Subcutaneous abdominal adipose tissue (tissue), 5 donors: ENCODE measurements at regions not wholly inside any gene's neighbourhood (a gene's known extent, or its start where the extent isn't known, plus 50 kb on each side); places are given as distances from the start of the nearest gene placed in this dataset.

ENCODE experiments used
- H3K27ac ChIP-seq: one replicate; pipeline ENCODE4 v1.7.0; 2013; ENCODE audit warnings: low read depth, mild to moderate bottlenecking, inconsistent platforms, low read length, moderate library complexity
- H3K27me3 ChIP-seq, 5 donors: one replicate each; pipeline ENCODE4 v1.7.0; 2013; ENCODE audit warnings: low read length in 5 of 5, inconsistent platforms in 1 of 5; ENCODE audit not compliant: control insufficient read depth in 5 of 5, insufficient read depth in 4 of 5
- H3K36me3 ChIP-seq, 5 donors: one replicate each; pipeline ENCODE4 v1.7.0; 2013; ENCODE audit warnings: low read length in 5 of 5; ENCODE audit not compliant: control insufficient read depth in 5 of 5, insufficient read depth in 5 of 5
- H3K4me1 ChIP-seq, 5 donors: one replicate each; pipeline ENCODE4 v1.7.0; 2013; ENCODE audit warnings: low read length in 5 of 5, mild to moderate bottlenecking in 3 of 5, moderate library complexity in 1 of 5; ENCODE audit not compliant: control insufficient read depth in 5 of 5, insufficient read depth in 5 of 5
- H3K4me3 ChIP-seq, 5 donors: one replicate each; pipeline ENCODE4 v1.7.0; 2013; ENCODE audit warnings: low read length in 5 of 5, low read depth in 1 of 5
- H3K9ac ChIP-seq, 5 donors: one replicate each; pipeline ENCODE4 v1.7.0; 2013; ENCODE audit warnings: low read length in 5 of 5, mild to moderate bottlenecking in 4 of 5, moderate library complexity in 3 of 5
- H3K9me3 ChIP-seq, 5 donors: one replicate each; pipeline ENCODE4 v1.7.0; 2013; ENCODE audit warnings: low read length in 5 of 5; ENCODE audit not compliant: control insufficient read depth in 5 of 5
- donor health status: healthy.
- donor health status: healthy.
- donor health status: healthy.
- donor health status: healthy.
- donor health status: healthy.

DNA sequence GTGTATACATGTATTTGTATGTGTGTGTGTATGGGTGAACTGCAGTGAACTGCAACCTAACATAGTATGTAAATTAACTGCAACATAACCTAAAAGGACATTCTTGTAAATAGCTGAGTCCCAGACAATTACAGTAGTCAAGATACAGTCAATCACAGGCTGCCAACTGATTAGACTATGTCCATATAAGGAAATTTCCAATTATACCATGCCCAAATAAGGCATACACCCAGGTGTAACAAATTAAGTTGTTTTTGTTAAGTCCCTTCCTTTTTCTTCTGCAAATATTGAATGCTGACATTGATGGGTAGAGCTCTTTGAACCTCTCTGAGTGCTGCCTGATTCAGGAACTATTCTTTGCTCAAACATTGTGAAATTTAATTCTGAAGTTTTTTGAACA, 594.6 kb upstream of the FAM174A start:
- Histone ChIP-seq H3K27ac (no peak overlapping the region), H3K9me3 (no peaks in the 10 kb centered on the region), H3K27me3 (no peaks in the 10 kb centered on the region), H3K9ac (no peak overlapping the region), H3K4me3 (no peak overlapping the region), H3K36me3 (no peaks in the 10 kb centered on the region), H3K4me1 (no peaks in the 10 kb centered on the region)

DNA sequence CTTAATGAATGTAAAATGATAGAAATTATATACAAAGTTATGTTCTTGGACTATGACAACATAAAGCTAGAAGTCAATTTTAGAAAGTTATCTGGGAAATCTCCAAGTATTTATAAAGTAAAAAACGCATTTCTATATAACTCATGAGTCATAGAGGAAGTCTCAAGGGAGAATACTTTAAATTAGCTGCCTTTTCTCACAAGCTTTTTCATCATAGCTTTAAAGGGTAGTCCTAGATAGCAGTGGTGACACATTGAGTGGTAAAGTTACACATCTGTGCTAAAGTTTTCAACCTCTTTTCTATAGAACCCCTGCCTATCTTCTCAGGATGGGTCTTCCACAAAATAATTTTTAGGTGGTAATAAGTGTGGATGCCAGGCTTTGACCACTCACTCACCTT, 598.3 kb upstream of the FAM174A start:
- no peak overlapping the region for H3K9ac ChIP-seq
- H3K9me3 ChIP-seq: no peaks in the 10 kb centered on the region
- no peak overlapping the region for H3K4me3 ChIP-seq
- no peaks in the 10 kb centered on the region for H3K36me3 ChIP-seq
- no peaks in the 10 kb centered on the region for H3K4me1 ChIP-seq
- no peak overlapping the region for H3K27ac ChIP-seq
- H3K27me3 ChIP-seq: no peaks in the 10 kb centered on the region

DNA sequence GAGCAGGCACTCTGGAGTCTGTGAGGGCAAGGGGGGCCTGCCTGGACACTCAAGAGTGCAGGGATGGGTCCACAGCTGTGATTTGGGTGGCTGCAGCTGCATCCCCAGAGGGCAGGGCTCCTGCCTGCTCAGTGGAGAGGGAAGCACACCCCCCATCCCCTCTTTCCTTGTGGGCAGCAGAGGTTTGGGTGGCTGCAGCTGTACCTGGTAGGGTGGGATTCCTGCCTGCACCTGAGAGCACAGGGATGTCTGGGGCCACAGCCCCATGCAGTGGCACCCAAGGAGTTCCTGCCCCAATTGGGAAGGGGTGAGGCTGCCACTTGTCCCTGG, 605.4 kb upstream of the FAM174A start:
- Histone ChIP-seq H3K9me3 (no peaks in the 10 kb centered on the region), H3K4me3 (no peak overlapping the region), H3K27me3 (no peaks in the 10 kb centered on the region), H3K4me1 (no peaks in the 10 kb centered on the region), H3K9ac (no peak overlapping the region), H3K36me3 (no peaks in the 10 kb centered on the region), H3K27ac (no peak overlapping the region)

DNA sequence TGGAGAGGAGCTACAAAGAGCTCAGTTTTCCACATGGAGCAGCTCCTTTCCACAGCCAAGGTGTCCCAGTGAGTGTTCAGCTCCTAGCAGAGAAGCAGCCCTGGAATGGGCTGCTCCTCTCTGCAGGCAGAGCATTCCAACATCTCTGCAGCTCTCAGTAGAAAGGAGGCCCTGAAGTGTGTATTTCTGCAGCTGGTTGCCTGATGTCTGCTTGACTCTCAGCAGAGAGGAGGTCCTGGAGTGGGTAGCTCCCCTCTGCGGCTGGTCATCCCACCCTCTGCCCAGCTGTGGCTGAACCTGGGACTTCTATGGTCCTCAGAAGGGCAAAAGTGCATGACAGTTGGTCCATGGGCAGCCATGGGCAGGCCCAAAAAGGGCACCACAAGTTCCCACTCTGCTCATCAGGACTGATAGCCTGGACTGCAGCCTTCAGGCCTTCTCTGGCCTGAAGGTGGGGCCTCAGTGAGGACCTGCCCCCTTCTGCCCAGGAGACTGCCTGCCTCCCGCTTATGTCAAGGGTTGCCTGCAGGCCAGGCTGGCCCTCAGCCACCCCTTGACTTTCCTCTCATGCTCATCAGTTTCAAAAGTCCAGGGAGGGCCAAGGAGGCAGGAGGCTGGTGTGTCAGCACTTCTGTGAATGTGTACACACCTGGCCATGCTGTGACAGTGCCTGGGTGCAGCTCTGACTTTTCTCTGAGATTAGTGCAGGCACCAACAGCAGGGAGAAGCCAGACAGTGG, 605.9 kb upstream of the FAM174A start:
- Histone ChIP-seq H3K4me1 (no peaks in the 10 kb centered on the region), H3K9ac (no peak overlapping the region), H3K9me3 (no peaks in the 10 kb centered on the region), H3K4me3 (no peak overlapping the region), H3K27ac (no peak overlapping the region), H3K36me3 (no peaks in the 10 kb centered on the region), H3K27me3 (no peaks in the 10 kb centered on the region)

DNA sequence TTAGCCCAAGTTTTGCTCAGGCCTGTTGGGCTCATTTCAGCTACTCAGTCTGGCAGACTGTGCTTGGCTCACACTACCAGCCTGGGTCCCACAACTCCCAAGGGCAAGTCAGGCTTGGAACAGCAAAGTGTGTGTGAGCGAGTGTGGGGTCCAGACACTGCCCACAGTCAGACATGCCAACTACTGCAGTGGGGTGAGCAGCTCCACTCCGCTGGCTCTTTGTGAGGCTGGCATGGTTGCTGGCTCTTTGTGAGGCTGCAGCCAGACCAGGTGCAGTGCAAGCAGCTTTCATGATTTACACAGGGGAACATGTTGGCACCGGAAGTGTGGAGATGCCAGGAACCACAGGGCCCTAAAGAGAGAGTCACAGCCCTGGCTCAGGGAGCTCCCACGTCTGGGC, 606.7 kb upstream of the FAM174A start:
- Histone ChIP-seq H3K27me3 (no peaks in the 10 kb centered on the region), H3K9me3 (no peaks in the 10 kb centered on the region), H3K36me3 (no peaks in the 10 kb centered on the region), H3K9ac (no peak overlapping the region), H3K4me3 (no peak overlapping the region), H3K27ac (no peak overlapping the region), H3K4me1 (no peaks in the 10 kb centered on the region)

DNA sequence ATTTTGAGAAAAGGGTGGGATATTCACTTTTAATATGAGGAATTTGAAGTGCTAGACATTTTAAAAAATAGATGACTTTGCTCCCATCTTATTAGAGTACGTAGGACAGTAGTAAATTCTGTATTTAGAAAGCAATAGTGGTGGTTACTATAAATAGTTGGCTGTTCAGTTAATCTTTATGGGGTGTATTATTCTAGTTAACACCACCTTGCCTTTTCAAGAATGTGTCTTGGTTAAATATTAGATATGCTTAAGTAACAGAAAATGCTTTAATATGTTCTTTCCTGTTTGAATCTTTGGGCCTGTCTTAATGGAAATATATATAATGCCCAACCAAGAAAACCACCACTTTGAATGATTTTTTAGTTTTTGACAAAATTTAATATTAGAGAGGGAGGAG, 608.7 kb upstream of the FAM174A start:
- Histone ChIP-seq H3K27me3 (no peaks in the 10 kb centered on the region), H3K4me1 (no peaks in the 10 kb centered on the region), H3K9me3 (no peaks in the 10 kb centered on the region), H3K9ac (no peak overlapping the region), H3K4me3 (no peak overlapping the region), H3K36me3 (no peaks in the 10 kb centered on the region), H3K27ac (no peak overlapping the region)

DNA sequence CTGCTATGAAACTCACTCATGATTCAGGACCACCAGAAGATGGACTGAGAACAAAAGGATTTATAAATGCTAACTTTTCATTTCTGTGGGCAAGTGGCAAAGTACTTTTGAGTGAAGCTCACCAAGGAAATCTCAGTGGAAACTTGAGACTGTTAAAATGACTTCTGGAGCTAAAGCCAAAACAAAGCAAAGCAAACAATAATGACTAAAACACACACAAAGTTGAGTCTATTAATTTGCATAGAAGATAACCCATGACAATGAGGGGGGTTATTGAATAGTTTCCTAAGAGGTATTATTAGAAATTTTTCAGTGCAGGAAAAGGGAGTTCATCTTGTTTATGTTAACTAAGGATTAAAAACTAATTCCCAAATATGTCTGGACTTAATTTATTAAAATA, 612.8 kb upstream of the FAM174A start:
- Histone ChIP-seq H3K9ac (no peak overlapping the region), H3K27ac (no peak overlapping the region), H3K4me3 (no peak overlapping the region), H3K4me1 (no peaks in the 10 kb centered on the region), H3K36me3 (no peaks in the 10 kb centered on the region), H3K9me3 (no peaks in the 10 kb centered on the region), H3K27me3 (no peaks in the 10 kb centered on the region)

DNA sequence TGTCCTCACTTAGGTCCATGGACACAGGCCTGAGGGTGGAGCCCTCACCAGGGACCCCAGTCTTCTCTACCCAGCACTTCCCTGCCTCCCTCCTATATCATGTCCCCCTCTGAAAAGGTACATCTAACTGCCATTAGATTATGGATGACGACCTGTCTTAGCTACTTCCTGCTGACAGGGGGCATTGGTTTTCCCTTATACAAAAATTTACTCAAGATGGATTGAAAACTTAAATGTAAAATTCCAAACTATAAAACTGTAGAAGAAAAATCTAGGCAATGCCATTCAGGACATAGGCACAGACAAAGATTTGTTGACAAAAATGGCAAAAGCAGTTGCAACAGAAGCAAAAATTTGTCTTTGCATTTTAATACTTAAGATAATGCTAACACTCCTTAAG, 623.2 kb upstream of the FAM174A start:
- no peaks in the 10 kb centered on the region for H3K36me3 ChIP-seq
- no peak overlapping the region for H3K4me3 ChIP-seq
- no peaks in the 10 kb centered on the region for H3K4me1 ChIP-seq
- H3K9me3 ChIP-seq: no peaks in the 10 kb centered on the region
- H3K27ac ChIP-seq: no peak overlapping the region
- H3K27me3 ChIP-seq: no peaks in the 10 kb centered on the region
- no peak overlapping the region for H3K9ac ChIP-seq

DNA sequence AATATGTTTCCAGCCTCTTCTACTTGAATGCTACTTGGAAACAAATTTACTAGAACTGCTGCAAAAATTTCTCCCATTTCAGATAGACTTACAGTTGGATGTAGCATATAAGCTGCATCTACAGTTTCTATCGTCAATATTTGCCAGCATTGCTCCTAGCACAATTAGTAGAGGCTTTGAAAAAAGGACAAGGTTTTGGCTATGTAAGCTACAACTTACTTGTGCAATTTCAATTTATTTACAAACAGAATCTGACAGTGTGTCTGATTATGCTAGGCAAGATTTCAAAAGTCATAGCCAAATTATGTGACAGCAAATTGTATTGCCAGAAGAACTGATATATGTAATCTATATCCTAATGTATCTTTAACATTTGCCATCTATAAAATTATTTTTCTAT, 628.4 kb upstream of the FAM174A start:
- Histone ChIP-seq H3K27ac (no peak overlapping the region), H3K9me3 (no peaks in the 10 kb centered on the region), H3K9ac (no peak overlapping the region), H3K36me3 (no peaks in the 10 kb centered on the region), H3K4me3 (no peak overlapping the region), H3K27me3 (no peaks in the 10 kb centered on the region), H3K4me1 (no peaks in the 10 kb centered on the region)

DNA sequence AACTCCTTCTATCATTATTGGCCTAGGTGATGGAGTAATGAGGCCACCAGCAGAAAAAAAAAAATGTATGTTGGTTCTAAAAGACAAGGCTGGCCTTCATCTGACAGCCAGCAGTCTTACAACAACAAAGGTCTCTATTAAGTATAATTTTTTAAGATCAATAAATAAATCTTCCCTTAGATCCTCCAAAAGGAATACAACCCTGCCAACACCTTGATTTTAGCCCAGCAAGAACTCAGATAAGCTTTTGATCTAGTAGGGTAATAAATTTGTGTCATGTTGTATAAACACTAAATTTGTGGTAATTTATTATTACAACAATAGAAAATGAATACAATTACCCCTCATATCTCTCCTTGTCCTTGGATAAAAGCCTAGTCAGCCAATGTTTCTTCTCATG, 633.2 kb upstream of the FAM174A start:
- no peak overlapping the region for H3K9ac ChIP-seq
- H3K36me3 ChIP-seq: no peaks in the 10 kb centered on the region
- no peaks in the 10 kb centered on the region for H3K9me3 ChIP-seq
- H3K27me3 ChIP-seq: no peaks in the 10 kb centered on the region
- H3K4me3 ChIP-seq: no peak overlapping the region
- no peaks in the 10 kb centered on the region for H3K4me1 ChIP-seq
- H3K27ac ChIP-seq: no peak overlapping the region
